ENCODE measurements at regions not wholly inside any gene's neighbourhood (a gene's known extent, or its start where the extent isn't known, plus 50 kb on each side); places are given as distances from the start of the nearest gene placed in this dataset.

GRCh38 chr5:152137063-152137462 lies 212.4 kb upstream of the GLRA1 start:
- TF ChIP-seq, protein P1, sequence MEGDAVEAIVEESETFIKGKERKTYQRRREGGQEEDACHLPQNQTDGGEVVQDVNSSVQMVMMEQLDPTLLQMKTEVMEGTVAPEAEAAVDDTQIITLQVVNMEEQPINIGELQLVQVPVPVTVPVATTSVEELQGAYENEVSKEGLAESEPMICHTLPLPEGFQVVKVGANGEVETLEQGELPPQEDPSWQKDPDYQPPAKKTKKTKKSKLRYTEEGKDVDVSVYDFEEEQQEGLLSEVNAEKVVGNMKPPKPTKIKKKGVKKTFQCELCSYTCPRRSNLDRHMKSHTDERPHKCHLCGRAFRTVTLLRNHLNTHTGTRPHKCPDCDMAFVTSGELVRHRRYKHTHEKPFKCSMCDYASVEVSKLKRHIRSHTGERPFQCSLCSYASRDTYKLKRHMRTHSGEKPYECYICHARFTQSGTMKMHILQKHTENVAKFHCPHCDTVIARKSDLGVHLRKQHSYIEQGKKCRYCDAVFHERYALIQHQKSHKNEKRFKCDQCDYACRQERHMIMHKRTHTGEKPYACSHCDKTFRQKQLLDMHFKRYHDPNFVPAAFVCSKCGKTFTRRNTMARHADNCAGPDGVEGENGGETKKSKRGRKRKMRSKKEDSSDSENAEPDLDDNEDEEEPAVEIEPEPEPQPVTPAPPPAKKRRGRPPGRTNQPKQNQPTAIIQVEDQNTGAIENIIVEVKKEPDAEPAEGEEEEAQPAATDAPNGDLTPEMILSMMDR (IDR thresholded peaks at IDR 0.05 in 4 of 5, conservative IDR thresholded peaks at IDR 0.05 in 1 of 5), result no peak
- TF ChIP-seq POLR2A (IDR thresholded peaks at IDR 0.05), result no peak
